Osteoblast (primary cell): ENCODE measurements at regions not wholly inside any gene's neighbourhood (a gene's known extent, or its start where the extent isn't known, plus 50 kb on each side); places are given as distances from the start of the nearest gene placed in this dataset.
A peak's percentile ranks its signal among the peaks of the same experiment; 100 is the strongest.

ENCODE experiments used
- DNase-seq: peaks from one replicate; pipeline ENCODE4 v3.0.0; 2011; ENCODE audit warnings: low spot score, mixed read lengths; ENCODE audit not compliant: insufficient read length; ENCODE audit errors: missing footprints
- H2AFZ ChIP-seq: 2 replicates; pipeline ENCODE4 v1.6.0; 2011; ENCODE audit warnings: mild to moderate bottlenecking, low read length
- H3K27ac ChIP-seq: 2 replicates; pipeline ENCODE4 v1.5.1; 2011; ENCODE audit warnings: mild to moderate bottlenecking, low read depth, low read length, moderate library complexity
- H3K27me3 ChIP-seq: 2 replicates; pipeline ENCODE4 v1.6.0; 2012; ENCODE audit warnings: mild to moderate bottlenecking, control low read depth, inconsistent platforms, low read length, moderate library complexity; ENCODE audit not compliant: insufficient read depth
- H3K36me3 ChIP-seq: 2 replicates; pipeline ENCODE4 v1.5.1; 2011; ENCODE audit warnings: mild to moderate bottlenecking, low read length, control low read depth, moderate library complexity; ENCODE audit not compliant: insufficient read depth
- H3K4me1 ChIP-seq: 2 replicates; pipeline ENCODE4 v1.5.1; 2011; ENCODE audit warnings: mild to moderate bottlenecking, low read length, control low read depth, moderate library complexity; ENCODE audit not compliant: insufficient read depth
- H3K4me2 ChIP-seq: 2 replicates; pipeline ENCODE4 v1.6.0; 2011; ENCODE audit warnings: mild to moderate bottlenecking, low read length; ENCODE audit not compliant: insufficient read depth
- H3K4me3 ChIP-seq: fragments of 200-600 bp; sonication (generic); 3 replicates; pipeline ENCODE4 v1.5.1; 2012; ENCODE audit warnings: mild to moderate bottlenecking, low read length, inconsistent platforms; ENCODE audit not compliant: insufficient read depth
- H3K79me2 ChIP-seq: 2 replicates; pipeline ENCODE4 v1.6.0; 2012; ENCODE audit warnings: mild to moderate bottlenecking, low read length, control low read depth, inconsistent platforms; ENCODE audit not compliant: insufficient read depth
- H3K9me3 ChIP-seq: 2 replicates; pipeline ENCODE4 v1.5.1; 2011; ENCODE audit warnings: low read depth, low read length, control low read depth
- H4K20me1 ChIP-seq: 2 replicates; pipeline ENCODE4 v1.6.0; 2012; ENCODE audit warnings: mild to moderate bottlenecking, low read length, control low read depth; ENCODE audit not compliant: insufficient read depth
- CTCF ChIP-seq: IDR thresholded peaks from 2 replicates; pipeline ENCODE4 v1.5.1; 2011; ENCODE audit warnings: mild to moderate bottlenecking, low read depth, low read length, moderate library complexity; ENCODE audit errors: extremely low read depth

DNA sequence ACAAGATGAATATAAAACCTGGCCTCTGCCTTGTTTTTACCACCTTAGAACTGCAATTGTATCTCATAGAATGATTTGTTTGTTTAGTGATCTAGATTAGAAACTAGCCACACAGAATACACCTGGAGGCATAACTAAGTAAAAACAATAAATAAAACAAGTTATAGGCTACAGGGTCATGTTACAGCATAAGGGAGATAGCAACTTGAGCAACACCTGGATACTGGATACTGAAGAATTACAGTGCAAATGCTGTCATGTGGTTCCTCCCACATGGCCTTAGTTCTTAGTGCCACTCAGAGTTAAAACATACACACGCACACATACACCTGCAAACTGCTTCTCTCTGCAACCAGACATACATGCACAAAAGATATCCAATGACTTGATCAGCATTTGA lies 563.4 kb upstream of the DPPA4 start:
- Histone ChIP-seq H3K27ac (no peak overlapping the region), H3K4me2 (no peak overlapping the region), H2AFZ (no peak overlapping the region), H3K36me3 (no peaks in the 10 kb centered on the region), H3K79me2 (no peaks in the 10 kb centered on the region), H3K9me3 (no peaks in the 10 kb centered on the region), H3K4me1 (no peaks in the 10 kb centered on the region), H3K27me3 (no peaks in the 10 kb centered on the region), H4K20me1 (no peaks in the 10 kb centered on the region), H3K4me3 (no peak overlapping the region)
- no peak for DNase-seq
- TF ChIP-seq CTCF: no peak

DNA sequence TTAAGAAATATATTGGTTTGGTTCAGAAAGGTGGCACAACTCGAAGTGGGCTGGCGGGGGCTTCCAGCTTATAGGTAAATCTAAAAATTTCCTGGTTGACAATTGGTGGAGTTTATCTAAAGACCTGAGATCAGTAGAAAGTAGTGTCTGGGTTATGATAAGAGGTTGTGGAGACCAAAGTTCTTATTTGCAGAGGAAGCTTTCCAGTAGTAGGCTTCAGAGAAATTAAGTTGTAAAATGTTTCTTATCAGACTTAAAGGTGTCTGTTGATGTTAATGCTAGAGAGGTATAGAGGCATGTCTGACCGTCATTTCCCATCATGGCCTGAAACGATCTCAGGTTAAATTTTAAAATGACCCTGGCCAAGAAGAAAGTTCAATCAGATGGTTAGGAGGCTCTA lies 565.2 kb upstream of the DPPA4 start:
- Histone ChIP-seq H3K4me2 (no peak overlapping the region), H3K79me2 (no peaks in the 10 kb centered on the region), H3K27me3 (no peaks in the 10 kb centered on the region), H3K27ac (no peak overlapping the region), H3K4me3 (no peak overlapping the region), H3K4me1 (no peaks in the 10 kb centered on the region), H3K36me3 (no peaks in the 10 kb centered on the region), H4K20me1 (no peaks in the 10 kb centered on the region), H3K9me3 (no peaks in the 10 kb centered on the region), H2AFZ (no peak overlapping the region)
- DNase-seq: no peak
- TF ChIP-seq CTCF: no peak

- H2AFZ ChIP-seq: no peak overlapping the region
- no peaks in the 10 kb centered on the region for H3K27me3 ChIP-seq
- H3K4me2 ChIP-seq: no peak overlapping the region
- TF ChIP-seq CTCF: peak; percentile 17
- H3K4me3 ChIP-seq: no peak overlapping the region
- H3K4me1 ChIP-seq: no peaks in the 10 kb centered on the region
- H3K27ac ChIP-seq: no peak overlapping the region
- H3K36me3 ChIP-seq: no peaks in the 10 kb centered on the region
- no peak for DNase-seq
- no peaks in the 10 kb centered on the region for H3K9me3 ChIP-seq
- H4K20me1 ChIP-seq: no peaks in the 10 kb centered on the region
- no peaks in the 10 kb centered on the region for H3K79me2 ChIP-seq
These were observed 565.8 kb upstream of the DPPA4 start for GRCh38 chr3:109903100-109903499.

GRCh38 chr3:109910772-109911171 lies 573.4 kb upstream of the DPPA4 start:
- H3K9me3 ChIP-seq: no peaks in the 10 kb centered on the region
- H3K79me2 ChIP-seq: no peaks in the 10 kb centered on the region
- H2AFZ ChIP-seq: no peak overlapping the region
- H3K4me1 ChIP-seq: no peaks in the 10 kb centered on the region
- no peak overlapping the region for H3K4me3 ChIP-seq
- H3K27ac ChIP-seq: no peak overlapping the region
- DNase-seq: no peak
- no peaks in the 10 kb centered on the region for H3K36me3 ChIP-seq
- H4K20me1 ChIP-seq: no peaks in the 10 kb centered on the region
- H3K27me3 ChIP-seq: no peaks in the 10 kb centered on the region
- no peak for TF ChIP-seq CTCF
- H3K4me2 ChIP-seq: no peak overlapping the region
